ENCODE measurements at regions not wholly inside any gene's neighbourhood (a gene's known extent, or its start where the extent isn't known, plus 50 kb on each side); places are given as distances from the start of the nearest gene placed in this dataset.

DNA sequence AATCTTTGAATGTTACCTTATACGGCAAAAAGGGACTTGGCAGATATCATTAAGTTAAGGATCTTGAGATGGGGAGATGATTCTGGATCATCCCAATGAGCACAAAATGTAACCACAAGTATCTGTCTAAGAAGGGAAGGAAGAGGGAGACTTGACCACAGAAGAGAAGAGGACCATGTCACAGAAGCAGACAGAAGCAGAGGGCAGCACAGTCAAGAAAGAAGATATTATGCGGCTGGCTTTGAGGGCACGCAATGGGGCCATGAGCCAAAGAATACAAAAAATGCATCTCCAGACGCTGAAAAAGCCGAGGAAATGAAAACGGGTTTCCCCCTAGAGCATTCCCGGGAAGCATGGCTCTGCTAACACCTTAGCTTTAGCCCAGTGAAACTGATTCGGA, 225.3 kb downstream of the NR2F1-AS1 start:
- Histone ChIP-seq H2AFZ (ENCODE audit: low read length) (no peak overlapping the region), H3K9me2 (replicated peaks; ENCODE audit: low read depth, low read length) (no peaks in the 10 kb centered on the region)

GRCh38 chr5:93352186-93352585, 228.8 kb downstream of the NR2F1-AS1 start:
- H3K9me3 ChIP-seq (ENCODE audit: insufficient read depth, low read depth, low read length): no peaks in the 10 kb centered on the region
- H3K4me2 ChIP-seq (ENCODE audit: low read depth, low read length, poor library complexity, severe bottlenecking): no peak overlapping the region
- H3K9me2 ChIP-seq (replicated peaks; ENCODE audit: low read depth, low read length): no peaks in the 10 kb centered on the region
- H3K9ac ChIP-seq (ENCODE audit: low read depth, low read length, poor library complexity, severe bottlenecking): no peak overlapping the region
- no peaks in the 10 kb centered on the region for H3K79me2 ChIP-seq (ENCODE audit: insufficient read depth, low read length)
- H3K36me3 ChIP-seq (ENCODE audit: insufficient read depth, low read length): no peaks in the 10 kb centered on the region
- no peak overlapping the region for H3K4me3 ChIP-seq (ENCODE audit: low read length, poor library complexity, severe bottlenecking)
- H3K4me1 ChIP-seq (ENCODE audit: insufficient read depth, low read length, poor library complexity, severe bottlenecking): peaks cover 4% of the 10 kb centered on the region
- H2AFZ ChIP-seq (ENCODE audit: low read length): no peak overlapping the region
- H4K20me1 ChIP-seq (ENCODE audit: insufficient read depth, low read length, poor library complexity, severe bottlenecking): no peaks in the 10 kb centered on the region
- no peaks in the 10 kb centered on the region for H3K27me3 ChIP-seq (ENCODE audit: insufficient read depth, low read length, poor library complexity, severe bottlenecking)
- TF ChIP-seq, protein P1, sequence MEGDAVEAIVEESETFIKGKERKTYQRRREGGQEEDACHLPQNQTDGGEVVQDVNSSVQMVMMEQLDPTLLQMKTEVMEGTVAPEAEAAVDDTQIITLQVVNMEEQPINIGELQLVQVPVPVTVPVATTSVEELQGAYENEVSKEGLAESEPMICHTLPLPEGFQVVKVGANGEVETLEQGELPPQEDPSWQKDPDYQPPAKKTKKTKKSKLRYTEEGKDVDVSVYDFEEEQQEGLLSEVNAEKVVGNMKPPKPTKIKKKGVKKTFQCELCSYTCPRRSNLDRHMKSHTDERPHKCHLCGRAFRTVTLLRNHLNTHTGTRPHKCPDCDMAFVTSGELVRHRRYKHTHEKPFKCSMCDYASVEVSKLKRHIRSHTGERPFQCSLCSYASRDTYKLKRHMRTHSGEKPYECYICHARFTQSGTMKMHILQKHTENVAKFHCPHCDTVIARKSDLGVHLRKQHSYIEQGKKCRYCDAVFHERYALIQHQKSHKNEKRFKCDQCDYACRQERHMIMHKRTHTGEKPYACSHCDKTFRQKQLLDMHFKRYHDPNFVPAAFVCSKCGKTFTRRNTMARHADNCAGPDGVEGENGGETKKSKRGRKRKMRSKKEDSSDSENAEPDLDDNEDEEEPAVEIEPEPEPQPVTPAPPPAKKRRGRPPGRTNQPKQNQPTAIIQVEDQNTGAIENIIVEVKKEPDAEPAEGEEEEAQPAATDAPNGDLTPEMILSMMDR (conservative IDR thresholded peaks at IDR 0.05; ENCODE audit: low read length): no peak
- TF ChIP-seq EZH2phosphoT487 (IDR thresholded peaks at IDR 0.05; ENCODE audit: borderline replicate concordance): no peak
- no peaks in the 10 kb centered on the region for H3F3A ChIP-seq (ENCODE audit: low read depth)

More for the DNA sequence above, 225.3 kb downstream of the NR2F1-AS1 start:
- Histone ChIP-seq H4K20me1 (ENCODE audit: insufficient read depth, low read length, poor library complexity, severe bottlenecking) (no peaks in the 10 kb centered on the region), H3K4me1 (ENCODE audit: insufficient read depth, low read length, poor library complexity, severe bottlenecking) (peaks cover 8% of the 10 kb centered on the region), H3K4me3 (ENCODE audit: low read length, poor library complexity, severe bottlenecking) (no peak overlapping the region), H3K36me3 (ENCODE audit: insufficient read depth, low read length) (no peaks in the 10 kb centered on the region), H3K9ac (ENCODE audit: low read depth, low read length, poor library complexity, severe bottlenecking) (no peak overlapping the region), H3K4me2 (ENCODE audit: low read depth, low read length, poor library complexity, severe bottlenecking) (no peak overlapping the region), H3K79me2 (ENCODE audit: insufficient read depth, low read length) (no peaks in the 10 kb centered on the region), H3K27me3 (ENCODE audit: insufficient read depth, low read length, poor library complexity, severe bottlenecking) (no peaks in the 10 kb centered on the region), H3K9me3 (ENCODE audit: insufficient read depth, low read depth, low read length) (no peaks in the 10 kb centered on the region), H3F3A (ENCODE audit: low read depth) (no peaks in the 10 kb centered on the region)
- TF ChIP-seq, protein P1 (conservative IDR thresholded peaks at IDR 0.05; ENCODE audit: low read length): no peak
- TF ChIP-seq EZH2phosphoT487 (IDR thresholded peaks at IDR 0.05; ENCODE audit: borderline replicate concordance): no peak

DNA sequence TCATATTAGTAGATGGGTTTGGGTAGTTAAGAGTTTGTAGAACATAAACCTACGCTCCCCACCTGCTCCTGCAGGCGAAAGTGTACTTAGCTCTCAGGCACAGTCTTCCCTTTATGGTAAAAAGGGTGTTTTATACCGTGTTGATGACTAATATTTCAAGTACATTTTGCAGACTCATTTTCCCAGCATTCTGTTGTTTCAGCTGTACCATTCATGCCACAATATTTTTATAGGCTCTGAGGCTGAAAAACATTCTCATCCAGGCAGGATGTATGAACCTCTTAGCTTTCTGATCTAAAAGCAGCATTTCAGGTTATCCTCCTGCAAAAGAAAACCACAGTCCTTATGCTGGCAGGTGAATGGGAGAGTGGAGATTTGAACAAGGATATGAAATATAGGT, 231.4 kb downstream of the NR2F1-AS1 start:
- H3K79me2 ChIP-seq (ENCODE audit: insufficient read depth, low read length): no peaks in the 10 kb centered on the region
- no peak overlapping the region for H3K9ac ChIP-seq (ENCODE audit: low read depth, low read length, poor library complexity, severe bottlenecking)
- no peak for TF ChIP-seq EZH2phosphoT487 (IDR thresholded peaks at IDR 0.05; ENCODE audit: borderline replicate concordance)
- TF ChIP-seq, protein P1 (conservative IDR thresholded peaks at IDR 0.05; ENCODE audit: low read length): no peak
- no peaks in the 10 kb centered on the region for H3K9me3 ChIP-seq (ENCODE audit: insufficient read depth, low read depth, low read length)
- H3K4me2 ChIP-seq (ENCODE audit: low read depth, low read length, poor library complexity, severe bottlenecking): no peak overlapping the region
- no peaks in the 10 kb centered on the region for H3K36me3 ChIP-seq (ENCODE audit: insufficient read depth, low read length)
- H3K9me2 ChIP-seq (replicated peaks; ENCODE audit: low read depth, low read length): no peaks in the 10 kb centered on the region
- H3K27me3 ChIP-seq (ENCODE audit: insufficient read depth, low read length, poor library complexity, severe bottlenecking): no peaks in the 10 kb centered on the region
- H4K20me1 ChIP-seq (ENCODE audit: insufficient read depth, low read length, poor library complexity, severe bottlenecking): no peaks in the 10 kb centered on the region
- H3F3A ChIP-seq (ENCODE audit: low read depth): no peaks in the 10 kb centered on the region
- no peaks in the 10 kb centered on the region for H3K4me1 ChIP-seq (ENCODE audit: insufficient read depth, low read length, poor library complexity, severe bottlenecking)
- no peak overlapping the region for H2AFZ ChIP-seq (ENCODE audit: low read length)
- no peak overlapping the region for H3K4me3 ChIP-seq (ENCODE audit: low read length, poor library complexity, severe bottlenecking)

Data from Loucy (cell line).